HG03460 (cell line): ENCODE measurements at regions not wholly inside any gene's neighbourhood (a gene's known extent, or its start where the extent isn't known, plus 50 kb on each side); places are given as distances from the start of the nearest gene placed in this dataset.
"Not testable (repeated sequence)": the region's sequence is repeated elsewhere in the genome, so short reads cannot be mapped to it uniquely, and the experiment has no call there.

Source experiments
- ATAC-seq: cut with Tn5 transposase; IDR thresholded peaks from one replicate; pipeline ENCODE4 v1.9.1; 2021; ENCODE audit not compliant: unreplicated experiment

GRCh38 chr16:62391940-62392339 is 355.7 kb upstream of the CDH8 start:
- no peak for ATAC-seq

- ATAC-seq: no peak
Observed at GRCh38 chr16:62391134-62391533, 354.9 kb upstream of the CDH8 start.

- no peak for ATAC-seq
Observed at GRCh38 chr16:62390214-62390613, 354.0 kb upstream of the CDH8 start.

- no peak for ATAC-seq
Observed at GRCh38 chr16:62386411-62386810, 350.2 kb upstream of the CDH8 start.

- ATAC-seq: no peak
Observed at GRCh38 chr16:62383941-62384340, 347.7 kb upstream of the CDH8 start.

- ATAC-seq: no peak
Observed at GRCh38 chr16:62370445-62370844, 334.2 kb upstream of the CDH8 start.

GRCh38 chr16:62363501-62363900 is 327.3 kb upstream of the CDH8 start:
- no peak for ATAC-seq

- ATAC-seq: no peak
Observed at GRCh38 chr16:62353355-62353754, 317.1 kb upstream of the CDH8 start.

GRCh38 chr16:62342216-62342615 is 306.0 kb upstream of the CDH8 start:
- no peak for ATAC-seq

GRCh38 chr16:62335356-62335755 is 299.1 kb upstream of the CDH8 start:
- no peak for ATAC-seq

GRCh38 chr16:62321606-62322005 is 285.4 kb upstream of the CDH8 start:
- no peak for ATAC-seq

GRCh38 chr16:62298600-62298999 is 262.4 kb upstream of the CDH8 start:
- ATAC-seq: no peak

GRCh38 chr16:62294213-62294972 is 258.2 kb upstream of the CDH8 start:
- no peak for ATAC-seq

- ATAC-seq: no peak
Observed at GRCh38 chr16:62288990-62289629, 252.9 kb upstream of the CDH8 start.

- ATAC-seq: no peak
Observed at GRCh38 chr16:62280506-62280905, 244.3 kb upstream of the CDH8 start.

GRCh38 chr16:62277942-62278341 is 241.7 kb upstream of the CDH8 start:
- no peak for ATAC-seq

GRCh38 chr16:62276637-62277036 is 240.4 kb upstream of the CDH8 start:
- ATAC-seq: no peak

GRCh38 chr16:62272035-62272434 is 235.8 kb upstream of the CDH8 start:
- ATAC-seq: no peak

- ATAC-seq: no peak
Observed at GRCh38 chr16:62261760-62262159, 225.5 kb upstream of the CDH8 start.

GRCh38 chr16:62258931-62259435 is 222.7 kb upstream of the CDH8 start:
- ATAC-seq: not testable (repeated sequence)

- ATAC-seq: no peak
Observed at GRCh38 chr16:62256406-62256805, 220.2 kb upstream of the CDH8 start.

GRCh38 chr16:62254847-62255246 is 218.6 kb upstream of the CDH8 start:
- no peak for ATAC-seq
